ENCODE measurements at regions not wholly inside any gene's neighbourhood (a gene's known extent, or its start where the extent isn't known, plus 50 kb on each side); places are given as distances from the start of the nearest gene placed in this dataset.

DNA sequence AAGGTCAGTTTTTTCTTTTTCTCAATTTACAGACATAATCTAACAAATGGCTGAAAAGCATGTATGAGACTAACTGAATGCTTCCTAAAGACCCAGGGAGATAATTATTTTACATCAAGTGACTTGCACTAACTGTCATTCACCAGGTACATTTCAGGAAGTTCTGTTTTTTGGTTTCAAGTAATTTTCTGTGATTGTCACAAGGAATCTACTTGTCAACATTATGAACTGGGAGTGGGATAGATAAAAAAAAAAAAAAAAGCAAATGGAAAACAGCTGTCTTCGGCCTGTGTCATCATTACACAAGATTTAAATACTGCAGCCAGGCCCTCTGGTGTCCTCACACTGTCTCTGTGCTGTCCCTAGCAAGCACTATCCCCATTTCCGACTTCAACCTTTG, 379.0 kb upstream of the HTR1E start:
- no peaks in the 10 kb centered on the region for H3K27me3 ChIP-seq (ENCODE audit: insufficient read depth, low read length)
- H4K91ac ChIP-seq (ENCODE audit: insufficient read length, low read depth, low read length) = no peak overlapping the region
- H3K4me1 ChIP-seq (ENCODE audit: insufficient read depth, low read length) = no peaks in the 10 kb centered on the region
- no peak overlapping the region for H3K23ac ChIP-seq (ENCODE audit: insufficient read length, low read depth, low read length)
- no peak overlapping the region for H2BK15ac ChIP-seq (ENCODE audit: low read depth, low read length)
- no peaks in the 10 kb centered on the region for H3K9me3 ChIP-seq (ENCODE audit: control insufficient read depth, low read depth, low read length)
- no peak overlapping the region for H2BK20ac ChIP-seq (ENCODE audit: low read depth, low read length, poor library complexity, severe bottlenecking)
- H4K5ac ChIP-seq (ENCODE audit: insufficient read length, low read depth, low read length) = no peak overlapping the region
- H4K8ac ChIP-seq (replicated peaks; ENCODE audit: insufficient read length, low read depth, low read length) = no peak overlapping the region
- H3K56ac ChIP-seq (ENCODE audit: insufficient read length, low read depth, low read length) = no peak overlapping the region
- H3T11ph ChIP-seq (ENCODE audit: low read length) = no peak overlapping the region
- no peak overlapping the region for H3K14ac ChIP-seq (ENCODE audit: insufficient read depth, low read length)
- Mint-ChIP-seq H3K9me3 (peaks cover 2 to 8% of the 10 kb centered on the region in 2 experiments; a peak in 3 of 5 replicates), H3K4me1 (no peaks in the 10 kb centered on the region), H3K27ac (no peak overlapping the region), H3K4me3 (no peak overlapping the region), H3K27me3 (ENCODE audit: low read depth) (no peaks in the 10 kb centered on the region), H3K36me3 (ENCODE audit: insufficient read depth in 1 of 3, low read depth in 3 of 3) (no peaks in the 10 kb centered on the region)
- H2BK5ac ChIP-seq (ENCODE audit: insufficient read length, low read length) = no peak overlapping the region
- no peak overlapping the region for H3K18ac ChIP-seq (ENCODE audit: insufficient read length, low read depth, low read length)
- no peak overlapping the region for H2AK5ac ChIP-seq (ENCODE audit: insufficient read length, low read length)
- H3K79me1 ChIP-seq (ENCODE audit: insufficient read depth, low read depth, low read length, poor library complexity, severe bottlenecking) = no peaks in the 10 kb centered on the region
- no peak overlapping the region for H2AFZ ChIP-seq (ENCODE audit: low read length)
- no peaks in the 10 kb centered on the region for H3K79me2 ChIP-seq (ENCODE audit: insufficient read depth, low read length)
- H3K4ac ChIP-seq (ENCODE audit: low read depth, low read length) = no peak overlapping the region
- no peak overlapping the region for H3K4me2 ChIP-seq (ENCODE audit: insufficient read depth, insufficient read length, low read length)
- no peak overlapping the region for H2BK12ac ChIP-seq (ENCODE audit: insufficient read length, low read depth, low read length)
- no CpG with 5 or more reads among the region's 2 CpGs for WGBS (ENCODE audit: extremely low coverage, insufficient read length, low lambda C conversion rate)
- no peak overlapping the region for H2BK120ac ChIP-seq (ENCODE audit: low read depth, low read length, poor library complexity, severe bottlenecking)
- no peak overlapping the region for H3K9ac ChIP-seq (ENCODE audit: extremely low read depth, insufficient read length, low read length)
- H3K23me2 ChIP-seq (ENCODE audit: insufficient read length, low read depth, low read length, poor library complexity, severe bottlenecking) = no peaks in the 10 kb centered on the region
- no peak for DNase-seq
- TF ChIP-seq, protein P1, sequence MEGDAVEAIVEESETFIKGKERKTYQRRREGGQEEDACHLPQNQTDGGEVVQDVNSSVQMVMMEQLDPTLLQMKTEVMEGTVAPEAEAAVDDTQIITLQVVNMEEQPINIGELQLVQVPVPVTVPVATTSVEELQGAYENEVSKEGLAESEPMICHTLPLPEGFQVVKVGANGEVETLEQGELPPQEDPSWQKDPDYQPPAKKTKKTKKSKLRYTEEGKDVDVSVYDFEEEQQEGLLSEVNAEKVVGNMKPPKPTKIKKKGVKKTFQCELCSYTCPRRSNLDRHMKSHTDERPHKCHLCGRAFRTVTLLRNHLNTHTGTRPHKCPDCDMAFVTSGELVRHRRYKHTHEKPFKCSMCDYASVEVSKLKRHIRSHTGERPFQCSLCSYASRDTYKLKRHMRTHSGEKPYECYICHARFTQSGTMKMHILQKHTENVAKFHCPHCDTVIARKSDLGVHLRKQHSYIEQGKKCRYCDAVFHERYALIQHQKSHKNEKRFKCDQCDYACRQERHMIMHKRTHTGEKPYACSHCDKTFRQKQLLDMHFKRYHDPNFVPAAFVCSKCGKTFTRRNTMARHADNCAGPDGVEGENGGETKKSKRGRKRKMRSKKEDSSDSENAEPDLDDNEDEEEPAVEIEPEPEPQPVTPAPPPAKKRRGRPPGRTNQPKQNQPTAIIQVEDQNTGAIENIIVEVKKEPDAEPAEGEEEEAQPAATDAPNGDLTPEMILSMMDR (conservative IDR thresholded peaks at IDR 0.05) = no peak
- H3K27ac ChIP-seq (ENCODE audit: insufficient read length, low read depth, low read length) = no peak overlapping the region
- no peaks in the 10 kb centered on the region for H4K20me1 ChIP-seq (ENCODE audit: control insufficient read depth, insufficient read depth, insufficient read length)
